HL-60 (cell line): ENCODE measurements at regions not wholly inside any gene's neighbourhood (a gene's known extent, or its start where the extent isn't known, plus 50 kb on each side); places are given as distances from the start of the nearest gene placed in this dataset.

Source experiments
- DNase-seq, 2 experiments: peaks; one replicate each; pipeline ENCODE4 v3.0.0-alpha.2; 2010 to 2020; ENCODE audit warnings: low read depth in 1 of 2, low spot score in 1 of 2
- H3K27ac ChIP-seq: fragments of 250-450 bp; sonication (Bioruptor Pico); replicated peaks from 2 replicates; pipeline ENCODE4 v1.5.1; 2020; ENCODE audit warnings: mild to moderate bottlenecking, moderate library complexity
- H3K27me3 ChIP-seq: fragments of 250-450 bp; sonication (Bioruptor Pico); 2 replicates; pipeline ENCODE4 v1.5.1; 2021; ENCODE audit warnings: mild to moderate bottlenecking, moderate library complexity; ENCODE audit not compliant: insufficient read depth, poor library complexity, severe bottlenecking
- H3K4me3 ChIP-seq: replicated peaks from 2 replicates; pipeline ENCODE4 v1.5.1; 2011; ENCODE audit warnings: mild to moderate bottlenecking, control low read depth, low read length; ENCODE audit not compliant: insufficient read depth
- CTCF ChIP-seq: IDR thresholded peaks from one replicate; pipeline ENCODE4 v1.5.1; 2011; ENCODE audit warnings: low read length, control low read depth, inconsistent platforms; ENCODE audit not compliant: insufficient read depth
- GABPA ChIP-seq: IDR thresholded peaks from 2 replicates; pipeline ENCODE4 v1.6.1; 2012; ENCODE audit warnings: low read depth
- POLR2AphosphoS5 ChIP-seq: IDR thresholded peaks from 2 replicates; pipeline ENCODE4 v1.6.1; 2012; ENCODE audit warnings: low read depth
- REST ChIP-seq: IDR thresholded peaks from 2 replicates; pipeline ENCODE4 v1.6.1; 2012; ENCODE audit warnings: low read depth; ENCODE audit not compliant: insufficient replicate concordance
- SPI1 ChIP-seq: IDR thresholded peaks from 2 replicates; pipeline ENCODE4 v1.6.1; 2012; ENCODE audit warnings: low read depth, mild to moderate bottlenecking, borderline replicate concordance

GRCh38 chr10:57786331-57786730, 481.4 kb downstream of the IPMK start:
- Histone ChIP-seq H3K27ac (no peak overlapping the region), H3K4me3 (no peak overlapping the region), H3K27me3 (no peaks in the 10 kb centered on the region)
- TF ChIP-seq GABPA, result no peak
- no peak for TF ChIP-seq CTCF
- no peak for TF ChIP-seq POLR2AphosphoS5
- DNase-seq, result no peak

GRCh38 chr10:57785546-57785945, 482.1 kb downstream of the IPMK start:
- Histone ChIP-seq H3K27me3 (no peaks in the 10 kb centered on the region), H3K4me3 (no peak overlapping the region), H3K27ac (no peak overlapping the region)
- TF ChIP-seq POLR2AphosphoS5 (no peak), CTCF (no peak), GABPA (no peak), REST (no peak), SPI1 (no peak)
- DNase-seq, result no peak

- no peak for DNase-seq
- no peak overlapping the region for H3K27ac ChIP-seq
Measured at GRCh38 chr10:57785068-57785467, 482.6 kb downstream of the IPMK start.

More at GRCh38 chr10:57785068-57785467, 482.6 kb downstream of the IPMK start:
- Histone ChIP-seq H3K4me3 (no peak overlapping the region), H3K27me3 (no peaks in the 10 kb centered on the region)
- TF ChIP-seq GABPA, result no peak
- TF ChIP-seq CTCF, result no peak
- TF ChIP-seq POLR2AphosphoS5, result no peak
- no peak for TF ChIP-seq SPI1
- no peak for TF ChIP-seq REST
